Osteoblast (primary cell): ENCODE measurements at regions not wholly inside any gene's neighbourhood (a gene's known extent, or its start where the extent isn't known, plus 50 kb on each side); places are given as distances from the start of the nearest gene placed in this dataset.

ENCODE experiments used
- DNase-seq: peaks from one replicate; pipeline ENCODE4 v3.0.0; 2011; ENCODE audit warnings: low spot score, mixed read lengths; ENCODE audit not compliant: insufficient read length; ENCODE audit errors: missing footprints
- H2AFZ ChIP-seq: 2 replicates; pipeline ENCODE4 v1.6.0; 2011; ENCODE audit warnings: mild to moderate bottlenecking, low read length
- H3K27ac ChIP-seq: 2 replicates; pipeline ENCODE4 v1.5.1; 2011; ENCODE audit warnings: mild to moderate bottlenecking, low read depth, low read length, moderate library complexity
- H3K27me3 ChIP-seq: 2 replicates; pipeline ENCODE4 v1.6.0; 2012; ENCODE audit warnings: mild to moderate bottlenecking, control low read depth, inconsistent platforms, low read length, moderate library complexity; ENCODE audit not compliant: insufficient read depth
- H3K36me3 ChIP-seq: 2 replicates; pipeline ENCODE4 v1.5.1; 2011; ENCODE audit warnings: mild to moderate bottlenecking, low read length, control low read depth, moderate library complexity; ENCODE audit not compliant: insufficient read depth
- H3K4me1 ChIP-seq: 2 replicates; pipeline ENCODE4 v1.5.1; 2011; ENCODE audit warnings: mild to moderate bottlenecking, low read length, control low read depth, moderate library complexity; ENCODE audit not compliant: insufficient read depth
- H3K4me2 ChIP-seq: 2 replicates; pipeline ENCODE4 v1.6.0; 2011; ENCODE audit warnings: mild to moderate bottlenecking, low read length; ENCODE audit not compliant: insufficient read depth
- H3K4me3 ChIP-seq: fragments of 200-600 bp; sonication (generic); 3 replicates; pipeline ENCODE4 v1.5.1; 2012; ENCODE audit warnings: mild to moderate bottlenecking, low read length, inconsistent platforms; ENCODE audit not compliant: insufficient read depth
- H3K79me2 ChIP-seq: 2 replicates; pipeline ENCODE4 v1.6.0; 2012; ENCODE audit warnings: mild to moderate bottlenecking, low read length, control low read depth, inconsistent platforms; ENCODE audit not compliant: insufficient read depth
- H3K9me3 ChIP-seq: 2 replicates; pipeline ENCODE4 v1.5.1; 2011; ENCODE audit warnings: low read depth, low read length, control low read depth
- H4K20me1 ChIP-seq: 2 replicates; pipeline ENCODE4 v1.6.0; 2012; ENCODE audit warnings: mild to moderate bottlenecking, low read length, control low read depth; ENCODE audit not compliant: insufficient read depth
- CTCF ChIP-seq: IDR thresholded peaks from 2 replicates; pipeline ENCODE4 v1.5.1; 2011; ENCODE audit warnings: mild to moderate bottlenecking, low read depth, low read length, moderate library complexity; ENCODE audit errors: extremely low read depth

GRCh38 chr14:85464135-85464895, 65.6 kb upstream of the FLRT2 start:
- no peak overlapping the region for H3K4me3 ChIP-seq
- H3K4me1 ChIP-seq: peaks cover 3% of the 10 kb centered on the region
- no peak overlapping the region for H3K4me2 ChIP-seq
- no peaks in the 10 kb centered on the region for H3K27me3 ChIP-seq
- H3K27ac ChIP-seq: no peak overlapping the region
- H3K9me3 ChIP-seq: no peaks in the 10 kb centered on the region
- H4K20me1 ChIP-seq: no peaks in the 10 kb centered on the region
- H3K79me2 ChIP-seq: no peaks in the 10 kb centered on the region
- no peak for TF ChIP-seq CTCF
- no peaks in the 10 kb centered on the region for H3K36me3 ChIP-seq
- H2AFZ ChIP-seq: no peak overlapping the region
- DNase-seq: no peak

- no peaks in the 10 kb centered on the region for H4K20me1 ChIP-seq
- no peak for TF ChIP-seq CTCF
- no peak overlapping the region for H3K4me2 ChIP-seq
- DNase-seq: peak; percentile 52
- no peak overlapping the region for H2AFZ ChIP-seq
- peaks cover 11% of the 10 kb centered on the region for H3K4me1 ChIP-seq
- no peaks in the 10 kb centered on the region for H3K79me2 ChIP-seq
- no peak overlapping the region for H3K4me3 ChIP-seq
- H3K36me3 ChIP-seq: no peaks in the 10 kb centered on the region
- H3K27ac ChIP-seq: no peak overlapping the region
- H3K27me3 ChIP-seq: no peaks in the 10 kb centered on the region
- H3K9me3 ChIP-seq: no peaks in the 10 kb centered on the region
Observed at GRCh38 chr14:85466678-85467077, 63.3 kb upstream of the FLRT2 start.

- H3K4me1 ChIP-seq: peaks cover 18% of the 10 kb centered on the region
- H2AFZ ChIP-seq: no peak overlapping the region
Observed at GRCh38 chr14:85468816-85469215, 61.1 kb upstream of the FLRT2 start.

DNA sequence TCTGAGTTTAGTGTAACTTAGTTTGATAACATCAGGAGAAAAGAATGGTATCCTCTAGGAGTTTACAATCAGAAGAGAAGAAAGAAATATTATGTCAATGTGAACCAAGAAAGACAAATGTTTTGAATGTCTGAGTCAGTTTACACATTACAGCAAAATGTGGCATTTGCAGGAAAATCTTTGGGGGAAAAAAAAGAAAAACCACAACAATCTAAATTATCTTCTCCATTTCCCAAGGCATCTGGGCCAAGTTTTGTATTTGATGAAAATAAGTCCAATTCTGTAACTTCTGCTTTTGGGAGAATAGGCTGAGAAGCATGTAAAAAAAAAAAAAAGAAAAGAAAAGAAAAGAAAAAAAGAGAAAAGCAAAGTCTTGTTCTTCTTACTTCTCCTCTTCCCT, 58.8 kb upstream of the FLRT2 start:
- no peaks in the 10 kb centered on the region for H3K27me3 ChIP-seq
- H3K27ac ChIP-seq: peak overlapping the region; percentile 88
- H4K20me1 ChIP-seq: no peaks in the 10 kb centered on the region
- no peak overlapping the region for H2AFZ ChIP-seq
- no peak overlapping the region for H3K4me3 ChIP-seq
- H3K79me2 ChIP-seq: no peaks in the 10 kb centered on the region
- no peak for TF ChIP-seq CTCF
- no peaks in the 10 kb centered on the region for H3K9me3 ChIP-seq
- peaks cover 18% of the 10 kb centered on the region for H3K4me1 ChIP-seq
- H3K4me2 ChIP-seq: peak overlapping the region; percentile 49
- DNase-seq: no peak
- H3K36me3 ChIP-seq: no peaks in the 10 kb centered on the region

More at GRCh38 chr14:85468816-85469215, 61.1 kb upstream of the FLRT2 start:
- H3K4me3 ChIP-seq: no peak overlapping the region
- H3K79me2 ChIP-seq: no peaks in the 10 kb centered on the region
- H4K20me1 ChIP-seq: no peaks in the 10 kb centered on the region
- no peaks in the 10 kb centered on the region for H3K9me3 ChIP-seq
- no peak overlapping the region for H3K27ac ChIP-seq
- H3K4me2 ChIP-seq: no peak overlapping the region
- no peak for TF ChIP-seq CTCF
- H3K36me3 ChIP-seq: no peaks in the 10 kb centered on the region
- no peaks in the 10 kb centered on the region for H3K27me3 ChIP-seq
- DNase-seq: no peak
